ENCODE measurements at regions not wholly inside any gene's neighbourhood (a gene's known extent, or its start where the extent isn't known, plus 50 kb on each side); places are given as distances from the start of the nearest gene placed in this dataset.

DNA sequence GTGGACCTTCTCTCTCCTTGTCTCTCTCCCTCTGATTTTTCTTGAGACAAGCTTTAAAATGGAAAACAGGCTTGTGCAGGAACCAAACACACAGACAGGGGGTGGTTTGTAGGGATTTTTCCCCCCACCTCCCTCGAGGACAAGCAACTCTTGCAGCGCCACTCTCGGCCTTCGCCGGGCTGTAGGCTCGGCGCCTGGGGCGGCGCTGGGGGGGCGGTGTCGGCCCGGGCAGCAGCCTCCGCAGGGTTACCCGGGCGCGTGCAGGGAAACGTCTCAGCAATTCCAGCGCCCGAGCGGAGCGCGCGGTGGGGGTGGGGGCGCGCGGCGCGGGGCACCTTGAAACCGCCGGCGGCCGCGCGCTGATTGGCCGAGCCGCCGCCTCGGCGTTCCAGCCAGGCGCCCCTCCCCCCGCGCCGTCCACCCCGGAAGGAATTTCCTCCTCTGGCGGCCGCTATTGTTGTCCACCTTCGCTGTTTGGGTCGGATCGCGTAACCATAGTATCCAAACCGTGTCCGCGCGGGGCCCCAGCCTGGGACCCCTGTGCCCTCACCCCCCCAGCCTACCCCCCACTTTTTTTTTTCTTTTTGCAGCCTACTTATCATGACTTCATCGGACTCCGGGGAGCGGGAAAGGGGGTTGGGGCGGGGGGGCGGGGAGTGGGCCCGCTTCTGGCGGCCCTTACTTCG is 59.8 kb upstream of the ACOT11 start:
- H3K4me3 ChIP-seq (ENCODE audit: low read depth, low read length) = peak overlapping the region; percentile 53
- no peak for TF ChIP-seq CTCF (IDR thresholded peaks at IDR 0.05; ENCODE audit: insufficient read depth, low read depth, low read length)
- peak; percentile 89 for DNase-seq (ENCODE audit: low read depth)

GRCh38 chr1:54487571-54488050 is 60.4 kb upstream of the ACOT11 start:
- TF ChIP-seq CTCF (IDR thresholded peaks at IDR 0.05; ENCODE audit: insufficient read depth, low read depth, low read length) = no peak

GRCh38 chr1:54486907-54487306 is 61.1 kb upstream of the ACOT11 start:
- DNase-seq (ENCODE audit: low read depth) = no peak
- TF ChIP-seq CTCF (IDR thresholded peaks at IDR 0.05; ENCODE audit: insufficient read depth, low read depth, low read length) = no peak
- H3K4me3 ChIP-seq (ENCODE audit: low read depth, low read length) = no peak overlapping the region

More at GRCh38 chr1:54487571-54488050, 60.4 kb upstream of the ACOT11 start:
- no peak for DNase-seq (ENCODE audit: low read depth)
- peak overlapping the region; percentile 19 for H3K4me3 ChIP-seq (ENCODE audit: low read depth, low read length)

- TF ChIP-seq CTCF (IDR thresholded peaks at IDR 0.05; ENCODE audit: insufficient read depth, low read depth, low read length) = no peak
- DNase-seq (ENCODE audit: low read depth) = peak; percentile 70
- H3K4me3 ChIP-seq (ENCODE audit: low read depth, low read length) = no peak overlapping the region
Observed at GRCh38 chr1:54485416-54485815, 62.6 kb upstream of the ACOT11 start.

GRCh38 chr1:54483875-54484437 is 64.1 kb upstream of the ACOT11 start:
- no peak for TF ChIP-seq CTCF (IDR thresholded peaks at IDR 0.05; ENCODE audit: insufficient read depth, low read depth, low read length)
- DNase-seq (ENCODE audit: low read depth) = no peak

GRCh38 chr1:54481201-54481884 is 66.7 kb upstream of the ACOT11 start:
- H3K4me3 ChIP-seq (ENCODE audit: low read depth, low read length) = no peak overlapping the region
- TF ChIP-seq CTCF (IDR thresholded peaks at IDR 0.05; ENCODE audit: insufficient read depth, low read depth, low read length) = no peak
- DNase-seq (ENCODE audit: low read depth) = no peak

More at GRCh38 chr1:54483875-54484437, 64.1 kb upstream of the ACOT11 start:
- H3K4me3 ChIP-seq (ENCODE audit: low read depth, low read length) = no peak overlapping the region

Measured in fibroblast of villous mesenchyme (primary cell).